B cell (primary cell): ENCODE measurements at regions not wholly inside any gene's neighbourhood (a gene's known extent, or its start where the extent isn't known, plus 50 kb on each side); places are given as distances from the start of the nearest gene placed in this dataset.

Experiments used
- ATAC-seq: fragments of 200-7000 bp; cut with Tn5 transposase; one replicate; pipeline ENCODE4 v1.10.0; 2021; ENCODE audit warnings: low read depth, mild to moderate bottlenecking, moderate number of reproducible peaks, moderate library complexity
- CTCF ChIA-PET: fragments of 350-600 bp; sonication (Branson Sonifier 250); formaldehyde crosslinking; loops from one replicate; lab custom pipeline; 2021; ENCODE audit warnings: antibody characterized with exemption, inconsistent platforms; lab: Charles Lee
- POLR2A ChIA-PET: fragments of 350-600 bp; sonication (Branson Sonifier 250); formaldehyde crosslinking; loops from one replicate; lab custom pipeline; 2021; ENCODE audit warnings: antibody characterized with exemption; lab: Charles Lee
- DNase-seq: peaks from one replicate; pipeline ENCODE4 v3.0.0; 2013
- H2AFZ ChIP-seq: 2 replicates; pipeline ENCODE4 v1.6.1; 2012; ENCODE audit warnings: mild to moderate bottlenecking, low read depth, low read length; ENCODE audit not compliant: insufficient read depth, poor library complexity, severe bottlenecking
- H3K27ac ChIP-seq, 2 donors: 1 replicate in 1 of 2; 2 replicates in 1 of 2; pipeline ENCODE4 v1.5.1; 2012 to 2013; ENCODE audit warnings: low read length in 2 of 2, mild to moderate bottlenecking in 2 of 2, moderate library complexity in 1 of 2
- H3K27me3 ChIP-seq, 4 experiments: fragments of 200-600 bp in 1 of 4; sonication (generic) in 1 of 4; replicated peaks in 1 of 4; 1 replicate in 2 of 4; 2 replicates in 2 of 4; pipeline versions ENCODE4 v1.6.1 to v1.7.0; 2013 to 2016; ENCODE audit warnings: low read length in 3 of 4, mild to moderate bottlenecking in 2 of 4, mixed read lengths in 1 of 4, moderate library complexity in 1 of 4; ENCODE audit not compliant: insufficient read depth in 4 of 4, control insufficient read depth in 3 of 4; ENCODE audit errors: control extremely low read depth in 1 of 4
- H3K36me3 ChIP-seq, 2 experiments: replicated peaks in 1 of 2; 1 replicate in 1 of 2; 2 replicates in 1 of 2; pipeline versions ENCODE4 v1.6.1 to v1.7.1; 2013; ENCODE audit warnings: low read length in 1 of 2; ENCODE audit not compliant: insufficient read depth in 2 of 2, control insufficient read depth in 1 of 2; ENCODE audit errors: control extremely low read depth in 1 of 2, extremely low read depth in 1 of 2
- H3K4me1 ChIP-seq, 2 donors: fragments of 200-600 bp in 1 of 2; sonication (generic) in 1 of 2; 1 replicate in 1 of 2; 2 replicates in 1 of 2; pipeline versions ENCODE4 v1.5.1 to v1.6.1; 2013 to 2017; ENCODE audit warnings: low read length in 2 of 2; ENCODE audit not compliant: control insufficient read depth in 2 of 2, insufficient read depth in 2 of 2
- H3K4me2 ChIP-seq: replicated peaks from 2 replicates; pipeline ENCODE3; 2012; ENCODE audit warnings: mild to moderate bottlenecking, low read depth, low read length; ENCODE audit not compliant: poor library complexity, severe bottlenecking
- H3K4me3 ChIP-seq, 5 experiments: fragments of 200-600 bp in 1 of 5; sonication (generic) in 1 of 5; 1 replicate in 3 of 5; 2 replicates in 2 of 5; pipeline versions ENCODE4 v1.5.1 to v1.7.0; 2011 to 2016; ENCODE audit warnings: low read length in 4 of 5, mild to moderate bottlenecking in 4 of 5, low read depth in 2 of 5, control low read depth in 1 of 5, moderate library complexity in 1 of 5; ENCODE audit not compliant: insufficient read depth in 1 of 5; ENCODE audit errors: control extremely low read depth in 1 of 5, extremely low read depth in 1 of 5
- H3K79me2 ChIP-seq: fragments of 200-600 bp; sonication (generic); one replicate; pipeline ENCODE4 v1.6.0; 2016; ENCODE audit warnings: low read length; ENCODE audit not compliant: control insufficient read depth, insufficient read depth
- H3K9ac ChIP-seq: fragments of 200-600 bp; sonication (generic); 2 replicates; pipeline ENCODE4 v1.6.1; 2017; ENCODE audit warnings: mild to moderate bottlenecking, low read length, moderate library complexity
- H3K9me3 ChIP-seq, 3 donors: one replicate each; pipeline versions ENCODE4 v1.6.1 to v1.7.1; 2013; ENCODE audit warnings: low read length in 2 of 3; ENCODE audit not compliant: control insufficient read depth in 2 of 3, insufficient read depth in 1 of 3; ENCODE audit errors: control extremely low read depth in 1 of 3
- H4K20me1 ChIP-seq: 2 replicates; pipeline ENCODE4 v1.6.0; 2012; ENCODE audit warnings: mild to moderate bottlenecking, low read length; ENCODE audit not compliant: insufficient read depth, control insufficient read depth, poor library complexity, severe bottlenecking
- H3K27ac Mint-ChIP-seq: one replicate; pipeline ENCODE4 v1.8.0; 2021; ENCODE audit warnings: mixed read lengths
- H3K27me3 Mint-ChIP-seq: one replicate; pipeline ENCODE4 v1.8.0; 2021; ENCODE audit warnings: mixed read lengths
- H3K4me1 Mint-ChIP-seq: one replicate; pipeline ENCODE4 v1.8.0; 2021; ENCODE audit warnings: mixed read lengths
- H3K4me3 Mint-ChIP-seq: one replicate; pipeline ENCODE4 v1.8.0; 2021; ENCODE audit warnings: mixed read lengths
- H3K9me3 Mint-ChIP-seq: one replicate; pipeline ENCODE4 v1.8.0; 2022; ENCODE audit warnings: mixed read lengths; ENCODE audit not compliant: insufficient read depth
- EZH2 ChIP-seq: IDR thresholded peaks from 2 replicates; pipeline ENCODE4 v1.6.1; 2012; ENCODE audit warnings: borderline replicate concordance, low read depth, mild to moderate bottlenecking, moderate library complexity, low read length; ENCODE audit not compliant: insufficient read depth, poor library complexity, severe bottlenecking
- WGBS: methylation state at CpG from one replicate; pipeline ENCODE4 v1.1.5; 2013; ENCODE audit warnings: missing lambda C conversion rate; ENCODE audit not compliant: insufficient coverage; 5-methylcytosine and 5-hydroxymethylcytosine counted together
- intact Hi-C: fragments of 100-400 bp; cut with micrococcal nuclease; formaldehyde crosslinking; loops from one replicate; pipeline ENCODE4 v1.10.0; 2022
- TF ChIP-seq, protein P1 (sequence below): fragments of 200-600 bp; IDR thresholded peaks from one replicate; pipeline ENCODE4 v1.8.0; 2022; ENCODE audit warnings: antibody characterized with exemption, mild to moderate bottlenecking

- no peaks in the 10 kb centered on the region for H4K20me1 ChIP-seq
- H3K79me2 ChIP-seq, result no peaks in the 10 kb centered on the region
- CTCF ChIA-PET, result no interaction called here
- H3K9ac ChIP-seq, result no peak overlapping the region
- no peak overlapping the region for H3K27ac ChIP-seq
- Mint-ChIP-seq H3K4me3 (no peak overlapping the region), H3K27ac (no peak overlapping the region), H3K4me1 (no peaks in the 10 kb centered on the region), H3K9me3 (no peaks in the 10 kb centered on the region), H3K27me3 (peaks cover 36% of the 10 kb centered on the region)
- 88% methylated on average over 1 of the region's 2 CpGs for WGBS
- no peak overlapping the region for H3K4me2 ChIP-seq
- no peak overlapping the region for H3K4me3 ChIP-seq
- TF ChIP-seq EZH2, result no peak
- TF ChIP-seq, protein P1, sequence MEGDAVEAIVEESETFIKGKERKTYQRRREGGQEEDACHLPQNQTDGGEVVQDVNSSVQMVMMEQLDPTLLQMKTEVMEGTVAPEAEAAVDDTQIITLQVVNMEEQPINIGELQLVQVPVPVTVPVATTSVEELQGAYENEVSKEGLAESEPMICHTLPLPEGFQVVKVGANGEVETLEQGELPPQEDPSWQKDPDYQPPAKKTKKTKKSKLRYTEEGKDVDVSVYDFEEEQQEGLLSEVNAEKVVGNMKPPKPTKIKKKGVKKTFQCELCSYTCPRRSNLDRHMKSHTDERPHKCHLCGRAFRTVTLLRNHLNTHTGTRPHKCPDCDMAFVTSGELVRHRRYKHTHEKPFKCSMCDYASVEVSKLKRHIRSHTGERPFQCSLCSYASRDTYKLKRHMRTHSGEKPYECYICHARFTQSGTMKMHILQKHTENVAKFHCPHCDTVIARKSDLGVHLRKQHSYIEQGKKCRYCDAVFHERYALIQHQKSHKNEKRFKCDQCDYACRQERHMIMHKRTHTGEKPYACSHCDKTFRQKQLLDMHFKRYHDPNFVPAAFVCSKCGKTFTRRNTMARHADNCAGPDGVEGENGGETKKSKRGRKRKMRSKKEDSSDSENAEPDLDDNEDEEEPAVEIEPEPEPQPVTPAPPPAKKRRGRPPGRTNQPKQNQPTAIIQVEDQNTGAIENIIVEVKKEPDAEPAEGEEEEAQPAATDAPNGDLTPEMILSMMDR, result no peak
- ATAC-seq (no peak), DNase-seq (no peak)
- H3K9me3 ChIP-seq, result peaks cover 0 to 11% (median 4%) of the 10 kb centered on the region in 3 donors
- no peaks in the 10 kb centered on the region for H3K36me3 ChIP-seq
- H3K27me3 ChIP-seq, result peaks cover 0 to 5% (median 2%) of the 10 kb centered on the region in 4 experiments
- intact Hi-C loops, result no loop called here
- no peak overlapping the region for H2AFZ ChIP-seq
- POLR2A ChIA-PET, result no interaction called here
- no peaks in the 10 kb centered on the region for H3K4me1 ChIP-seq
These were observed 380.9 kb downstream of the DIRAS2 start for GRCh38 chr9:90261698-90262097.

GRCh38 chr9:90268613-90269012 is 374.0 kb downstream of the DIRAS2 start:
- TF ChIP-seq, protein P1, result no peak
- no peak for TF ChIP-seq EZH2
- no peaks in the 10 kb centered on the region for H3K9me3 ChIP-seq
- H3K9ac ChIP-seq, result no peak overlapping the region
- H3K4me1 ChIP-seq, result no peaks in the 10 kb centered on the region
- DNase-seq (no peak), ATAC-seq (no peak)
- Mint-ChIP-seq H3K4me3 (no peak overlapping the region), H3K27me3 (peaks cover 44% of the 10 kb centered on the region), H3K4me1 (no peaks in the 10 kb centered on the region), H3K9me3 (no peaks in the 10 kb centered on the region), H3K27ac (no peak overlapping the region)
- peaks cover 0 to 22% (median 8%) of the 10 kb centered on the region in 4 experiments for H3K27me3 ChIP-seq
- no peak overlapping the region for H3K27ac ChIP-seq
- no peaks in the 10 kb centered on the region for H3K79me2 ChIP-seq
- no peaks in the 10 kb centered on the region for H3K36me3 ChIP-seq
- 81% methylated on average over 5 of the region's 5 CpGs for WGBS
- ChIA-PET CTCF (no interaction called here), POLR2A (no interaction called here)
- H2AFZ ChIP-seq, result no peak overlapping the region
- H3K4me3 ChIP-seq, result no peak overlapping the region
- no peak overlapping the region for H3K4me2 ChIP-seq
- no peaks in the 10 kb centered on the region for H4K20me1 ChIP-seq
- intact Hi-C loops, result no loop called here
